ENCODE measurements at regions not wholly inside any gene's neighbourhood (a gene's known extent, or its start where the extent isn't known, plus 50 kb on each side); places are given as distances from the start of the nearest gene placed in this dataset.

DNA sequence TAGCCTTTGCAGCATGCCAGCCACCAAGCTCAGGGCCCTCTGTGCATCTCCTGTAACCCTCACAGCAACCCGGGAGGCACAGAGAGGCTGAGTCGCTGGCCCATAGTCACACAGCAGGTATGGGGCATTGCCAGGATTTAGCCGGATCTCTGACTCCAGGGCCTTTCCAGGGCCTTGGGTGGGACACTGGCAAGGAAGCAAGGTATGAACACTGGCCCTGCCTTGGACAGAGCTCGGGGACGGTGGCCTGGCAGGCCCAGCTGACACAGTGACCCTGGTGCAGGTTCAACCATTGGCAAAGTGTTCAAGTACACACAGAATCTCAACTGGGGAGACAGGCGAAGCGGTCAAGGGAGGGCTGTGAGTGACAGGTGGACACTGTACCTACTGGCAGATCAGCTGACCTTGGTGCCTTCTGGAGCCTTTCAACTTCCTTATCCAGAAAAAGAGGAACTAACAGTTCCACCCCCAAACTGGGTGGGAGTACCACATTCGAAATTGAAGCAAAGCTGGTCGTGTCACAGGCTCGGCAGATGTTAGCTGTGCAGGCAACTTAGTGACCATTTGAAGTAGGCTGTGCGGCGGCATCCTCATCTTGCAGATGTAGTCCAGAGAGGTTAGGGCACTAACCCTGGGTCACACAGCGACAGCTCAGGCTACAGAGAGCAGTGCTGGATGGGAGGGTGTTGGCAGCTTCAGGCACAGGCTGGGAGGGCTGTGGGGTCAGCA, 287.4 kb downstream of the SEC14L1 start:
- no peak for TF ChIP-seq ZFX (IDR thresholded peaks at IDR 0.05)
- TF ChIP-seq, protein P1, sequence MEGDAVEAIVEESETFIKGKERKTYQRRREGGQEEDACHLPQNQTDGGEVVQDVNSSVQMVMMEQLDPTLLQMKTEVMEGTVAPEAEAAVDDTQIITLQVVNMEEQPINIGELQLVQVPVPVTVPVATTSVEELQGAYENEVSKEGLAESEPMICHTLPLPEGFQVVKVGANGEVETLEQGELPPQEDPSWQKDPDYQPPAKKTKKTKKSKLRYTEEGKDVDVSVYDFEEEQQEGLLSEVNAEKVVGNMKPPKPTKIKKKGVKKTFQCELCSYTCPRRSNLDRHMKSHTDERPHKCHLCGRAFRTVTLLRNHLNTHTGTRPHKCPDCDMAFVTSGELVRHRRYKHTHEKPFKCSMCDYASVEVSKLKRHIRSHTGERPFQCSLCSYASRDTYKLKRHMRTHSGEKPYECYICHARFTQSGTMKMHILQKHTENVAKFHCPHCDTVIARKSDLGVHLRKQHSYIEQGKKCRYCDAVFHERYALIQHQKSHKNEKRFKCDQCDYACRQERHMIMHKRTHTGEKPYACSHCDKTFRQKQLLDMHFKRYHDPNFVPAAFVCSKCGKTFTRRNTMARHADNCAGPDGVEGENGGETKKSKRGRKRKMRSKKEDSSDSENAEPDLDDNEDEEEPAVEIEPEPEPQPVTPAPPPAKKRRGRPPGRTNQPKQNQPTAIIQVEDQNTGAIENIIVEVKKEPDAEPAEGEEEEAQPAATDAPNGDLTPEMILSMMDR (conservative IDR thresholded peaks at IDR 0.05): no peak
- H3K27ac ChIP-seq: no peak overlapping the region

DNA sequence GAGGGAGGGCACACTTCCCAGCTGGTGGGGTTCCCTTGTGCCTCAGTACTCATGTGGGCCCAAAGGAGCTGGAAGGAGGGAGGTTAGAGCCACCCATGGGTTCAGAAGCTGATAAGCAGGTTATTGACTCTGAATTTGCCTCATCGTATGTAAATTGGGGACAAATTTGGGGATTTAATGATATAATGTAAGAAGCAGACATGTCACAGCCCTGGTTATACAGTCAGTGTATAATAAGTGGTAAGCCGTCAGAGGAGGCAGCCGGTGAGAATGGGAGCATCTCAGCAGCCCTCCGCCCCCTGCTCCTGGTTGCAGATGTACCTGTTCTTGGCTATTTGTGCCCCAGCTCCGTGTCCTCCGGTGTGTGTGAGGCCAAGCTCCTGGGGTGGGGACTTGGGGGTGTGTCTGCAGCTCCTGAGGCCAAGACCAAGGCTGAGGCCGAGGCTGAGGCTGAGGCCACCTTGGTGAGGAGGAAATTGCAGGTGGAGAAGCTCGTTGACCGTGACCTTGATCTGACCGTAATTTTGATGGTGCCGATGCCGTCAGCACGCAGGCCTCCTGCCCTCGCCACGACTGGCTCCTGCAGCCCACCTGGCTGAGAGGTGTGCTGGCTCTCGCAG, 288.1 kb downstream of the SEC14L1 start:
- TF ChIP-seq, protein P1 (conservative IDR thresholded peaks at IDR 0.05): no peak
- TF ChIP-seq ZFX (IDR thresholded peaks at IDR 0.05): no peak
- H3K27ac ChIP-seq: no peak overlapping the region

DNA sequence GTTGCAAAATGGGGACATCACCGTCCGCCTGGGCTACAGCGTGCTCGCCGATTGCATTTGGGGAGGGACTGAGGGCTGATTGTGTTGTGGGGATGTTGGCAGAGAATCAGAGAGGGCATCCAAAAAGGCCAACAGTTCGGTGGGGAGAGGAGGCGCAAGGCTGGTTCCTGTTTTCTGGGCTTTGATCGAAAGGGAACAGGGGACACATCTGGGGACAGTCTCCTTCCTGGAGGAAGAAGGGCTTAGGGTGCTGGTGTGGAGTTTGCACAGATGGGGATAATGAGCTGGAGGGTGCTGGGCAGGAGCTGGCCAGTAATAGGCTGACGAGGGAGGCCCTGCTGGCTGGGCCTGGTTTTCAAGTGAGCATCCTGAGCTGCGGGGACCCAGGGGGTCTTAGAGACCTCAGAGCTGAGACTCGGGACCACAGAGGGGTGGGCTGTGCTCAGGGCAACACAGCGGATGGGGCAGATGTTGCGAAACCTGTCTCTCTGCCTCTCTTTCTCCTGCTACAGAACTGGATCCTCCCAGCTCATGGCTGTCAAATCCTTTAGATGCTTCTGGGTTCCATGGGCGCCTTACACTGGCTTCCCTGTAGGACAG, 288.7 kb downstream of the SEC14L1 start:
- no peak overlapping the region for H3K27ac ChIP-seq
- no peak for TF ChIP-seq ZFX (IDR thresholded peaks at IDR 0.05)
- TF ChIP-seq, protein P1 (conservative IDR thresholded peaks at IDR 0.05): no peak

DNA sequence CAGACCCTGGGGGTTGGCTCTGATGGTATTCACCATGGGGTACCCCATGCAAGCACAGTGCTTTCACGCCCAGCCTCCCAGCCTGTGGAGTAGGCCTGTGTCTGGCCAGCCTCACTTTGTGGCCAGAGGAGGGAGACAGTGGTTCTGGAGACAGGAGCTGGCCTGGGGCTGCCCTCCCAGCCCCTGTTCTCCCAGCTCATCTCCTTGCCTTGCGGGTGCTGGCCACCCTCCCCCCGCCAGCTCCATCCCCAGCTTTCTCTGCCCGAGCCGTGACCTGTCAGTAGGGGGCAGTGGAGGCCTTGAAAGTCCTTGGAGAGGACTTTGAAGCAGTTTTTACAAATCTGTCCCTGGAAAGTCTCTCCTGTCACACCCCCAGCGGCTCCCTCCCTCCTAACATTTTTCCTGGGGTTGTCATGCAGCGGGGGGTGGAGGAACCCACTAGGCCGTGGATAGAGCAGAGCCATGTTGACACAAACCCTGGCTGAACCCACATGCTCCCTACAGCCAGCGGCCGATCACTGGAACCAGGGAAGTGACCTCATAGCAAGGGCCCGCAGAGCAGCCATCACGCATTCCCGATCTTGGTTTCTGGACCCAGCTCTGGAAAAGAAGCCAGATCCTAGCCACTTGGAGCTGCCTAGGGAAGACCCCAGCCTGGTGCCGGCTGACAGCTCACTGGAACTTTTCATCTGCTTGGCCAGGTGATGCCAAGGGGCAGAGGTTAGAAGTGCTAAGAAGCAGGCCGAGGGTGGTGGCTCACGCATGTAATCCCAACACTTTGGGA, 289.4 kb downstream of the SEC14L1 start:
- H3K27ac ChIP-seq: no peak overlapping the region
- TF ChIP-seq, protein P1 (conservative IDR thresholded peaks at IDR 0.05): peak; percentile 85
- no peak for TF ChIP-seq ZFX (IDR thresholded peaks at IDR 0.05)

DNA sequence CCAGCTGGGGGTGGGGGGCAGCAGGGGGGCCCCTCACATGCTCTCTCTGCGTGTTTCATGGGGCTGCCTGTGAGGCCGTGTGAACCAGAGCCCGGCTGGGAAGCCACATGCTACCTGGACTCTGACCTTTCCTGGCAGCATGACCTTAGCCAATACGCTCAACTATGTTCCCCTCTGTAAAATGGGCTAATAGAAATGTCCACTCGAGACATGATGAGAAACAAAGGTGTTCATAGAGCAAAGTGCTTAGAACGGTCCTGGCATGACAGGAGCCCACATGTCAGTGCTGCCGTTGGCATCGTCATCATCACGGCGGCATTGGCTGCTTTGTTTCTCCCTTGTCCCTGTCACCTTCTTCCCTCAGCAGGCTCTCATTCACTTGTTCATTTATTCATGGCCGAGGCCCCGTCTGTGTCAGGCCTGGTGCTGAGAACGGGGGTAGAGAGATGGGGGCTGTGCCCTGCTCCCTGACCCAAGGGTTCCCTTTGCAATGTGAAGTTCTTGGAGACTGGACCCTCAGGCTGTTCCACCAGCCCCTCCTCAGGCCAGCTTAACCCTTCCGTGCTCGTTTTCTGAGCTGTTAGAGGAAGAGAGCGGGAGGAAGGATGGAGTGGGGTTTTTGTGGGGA, 291.4 kb downstream of the SEC14L1 start:
- TF ChIP-seq, protein P1 (conservative IDR thresholded peaks at IDR 0.05): no peak
- no peak for TF ChIP-seq ZFX (IDR thresholded peaks at IDR 0.05)
- no peak overlapping the region for H3K27ac ChIP-seq

DNA sequence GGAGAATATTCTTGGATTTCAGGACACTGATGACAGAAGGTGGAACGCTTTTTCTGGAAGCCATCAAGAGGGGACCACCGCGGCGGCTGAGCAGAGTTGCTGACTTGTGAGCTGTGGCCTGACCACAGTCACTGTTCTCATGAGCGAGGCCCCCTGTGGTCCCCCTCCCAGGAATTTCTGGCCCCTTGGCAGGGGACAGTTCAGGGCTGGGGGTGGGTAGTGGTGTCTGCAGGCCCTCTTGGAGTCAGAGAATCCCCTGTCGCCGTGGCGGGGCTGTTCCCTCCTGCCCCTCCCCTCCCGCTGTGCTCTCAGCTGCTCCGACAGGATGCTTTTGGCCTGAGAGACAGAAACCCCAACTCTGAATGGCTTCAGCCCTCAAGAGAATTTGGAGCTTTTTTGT, 292.0 kb downstream of the SEC14L1 start:
- H3K27ac ChIP-seq: no peak overlapping the region
- TF ChIP-seq ZFX (IDR thresholded peaks at IDR 0.05): no peak
- TF ChIP-seq, protein P1 (conservative IDR thresholded peaks at IDR 0.05): no peak

Measured in C4-2B (cell line).